ENCODE measurements at regions not wholly inside any gene's neighbourhood (a gene's known extent, or its start where the extent isn't known, plus 50 kb on each side); places are given as distances from the start of the nearest gene placed in this dataset.
A peak's percentile ranks its signal among the peaks of the same experiment; 100 is the strongest.
"Not testable (repeated sequence)": the region's sequence is repeated elsewhere in the genome, so short reads cannot be mapped to it uniquely, and the experiment has no call there.

DNA sequence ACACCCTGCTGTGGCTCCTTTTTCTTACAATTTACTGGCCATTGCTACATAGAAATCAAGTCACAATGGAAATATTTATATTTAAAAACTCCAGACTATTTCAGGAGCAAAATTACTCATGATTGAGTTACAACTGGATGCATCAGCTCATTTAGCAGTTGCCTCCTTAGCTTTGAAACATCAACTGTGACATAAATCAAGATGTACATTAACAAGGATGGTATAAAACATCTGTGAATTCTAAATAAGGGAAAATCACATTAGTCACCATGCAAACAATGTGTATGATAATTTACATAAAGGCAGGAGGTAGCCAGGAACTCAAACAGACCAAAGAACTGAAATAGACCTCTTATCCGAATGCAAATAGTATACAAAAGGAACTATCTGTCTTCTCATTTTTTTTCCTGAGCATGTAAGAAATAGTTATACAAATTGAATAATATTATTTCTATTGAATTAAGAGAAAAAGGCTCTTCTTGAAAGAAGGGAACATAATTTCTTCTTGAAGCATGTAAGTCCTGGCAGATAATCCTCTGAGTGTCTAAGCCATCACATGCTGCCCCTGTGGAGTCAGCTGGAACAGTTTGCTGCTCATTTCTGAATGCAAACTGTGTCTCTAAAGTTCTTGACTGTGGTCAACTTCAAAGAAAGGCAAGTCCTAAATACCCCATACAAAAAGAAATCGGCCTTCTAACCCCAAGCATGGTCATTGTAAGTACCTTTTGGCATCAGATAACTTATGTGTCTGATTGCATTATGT, 151.2 kb downstream of the NAA11 start:
- peak; percentile 67 to 71 for DNase-seq

DNA sequence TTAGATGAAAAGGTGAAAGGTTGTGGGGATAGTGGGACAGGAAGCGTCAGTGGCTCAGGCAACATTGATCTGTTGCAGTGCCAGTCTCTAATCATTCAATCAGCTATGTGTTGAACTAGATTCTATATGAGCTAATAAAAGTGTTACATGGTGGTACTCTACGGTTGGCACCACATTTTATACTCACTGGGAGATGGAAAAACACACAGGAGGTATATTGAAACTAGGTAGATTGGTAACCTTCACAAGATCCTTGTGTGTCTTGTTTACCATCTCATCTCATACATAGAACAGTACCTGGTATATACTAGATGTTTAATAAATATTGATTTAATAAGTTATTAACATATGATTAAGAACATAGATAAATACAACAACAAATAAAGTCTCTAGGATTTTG, 152.7 kb downstream of the NAA11 start:
- no peak for DNase-seq

DNA sequence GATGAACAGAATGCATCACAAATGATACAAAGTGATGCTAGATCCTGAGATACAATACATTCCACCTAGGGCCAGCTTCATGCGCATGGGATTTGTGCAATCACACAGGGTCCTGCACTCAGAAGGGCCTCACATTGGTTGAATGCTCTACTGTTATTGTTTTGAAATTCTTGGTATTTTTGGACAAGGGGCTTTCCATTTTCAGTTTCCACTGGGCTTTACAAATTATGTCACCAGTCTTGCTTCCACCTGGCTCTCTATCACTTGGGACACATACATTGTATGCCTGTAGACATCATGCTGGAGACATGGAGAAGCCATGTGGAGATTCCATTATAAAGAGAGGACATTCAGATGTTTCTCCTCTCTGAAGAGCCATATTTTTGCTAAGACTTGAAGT, 155.8 kb downstream of the NAA11 start:
- DNase-seq, result no peak

DNA sequence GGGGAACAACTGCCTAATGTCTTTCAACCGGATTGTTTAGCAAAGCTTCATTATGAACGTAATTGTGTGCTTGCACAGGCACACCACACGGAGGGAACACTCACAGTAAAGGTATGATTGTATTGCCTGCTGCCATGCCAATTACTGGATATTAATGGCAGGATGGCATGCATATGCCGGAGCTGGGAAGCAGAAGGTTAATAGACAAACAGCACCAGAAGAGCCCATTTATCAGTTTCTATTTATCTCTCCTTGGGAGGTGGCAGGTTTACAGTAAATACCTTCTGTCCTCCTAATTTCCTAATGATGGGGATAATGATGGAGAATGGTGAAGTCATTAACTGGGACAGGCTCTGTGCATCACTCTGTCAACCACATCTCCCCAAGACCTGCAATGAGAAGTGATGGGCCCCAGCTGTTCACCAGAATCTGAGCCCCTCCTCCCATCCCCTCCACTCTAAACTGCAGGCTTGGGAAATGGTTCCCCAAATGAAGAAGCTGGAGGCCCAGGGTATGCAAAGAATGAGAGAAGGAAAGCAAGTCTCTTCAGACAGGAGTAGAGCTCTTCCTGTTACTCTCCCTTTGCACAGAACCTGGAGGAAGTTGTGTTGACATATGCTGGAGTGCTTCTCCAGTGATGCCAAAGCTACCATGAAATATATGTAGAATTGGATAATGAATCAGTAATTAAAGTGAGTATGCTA, 160.8 kb downstream of the NAA11 start:
- DNase-seq, result no peak

DNA sequence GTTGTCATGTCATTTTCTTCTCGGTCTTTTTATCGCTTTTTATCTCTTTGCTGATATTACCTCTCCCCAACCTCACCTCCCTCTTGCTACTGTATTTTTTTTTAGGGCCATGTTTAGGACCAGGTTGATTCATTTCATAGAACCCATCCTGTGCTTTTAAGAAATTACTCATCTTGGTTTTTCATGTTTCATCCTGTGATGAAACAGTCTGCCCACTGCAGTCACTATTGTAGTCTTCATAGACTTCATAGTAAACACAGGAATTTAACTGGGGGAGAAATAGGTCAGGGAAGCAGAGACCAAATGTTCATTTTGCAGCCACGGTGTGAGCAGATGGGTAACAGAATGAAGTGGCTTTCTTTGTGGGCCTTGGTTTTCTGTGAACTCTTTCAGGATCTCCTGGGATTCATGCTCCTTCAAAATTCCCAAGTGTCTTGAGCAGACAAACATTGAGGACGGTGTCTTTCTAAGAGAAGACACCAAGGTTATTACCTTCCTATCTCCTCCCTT, 161.8 kb downstream of the NAA11 start:
- no peak for DNase-seq

DNA sequence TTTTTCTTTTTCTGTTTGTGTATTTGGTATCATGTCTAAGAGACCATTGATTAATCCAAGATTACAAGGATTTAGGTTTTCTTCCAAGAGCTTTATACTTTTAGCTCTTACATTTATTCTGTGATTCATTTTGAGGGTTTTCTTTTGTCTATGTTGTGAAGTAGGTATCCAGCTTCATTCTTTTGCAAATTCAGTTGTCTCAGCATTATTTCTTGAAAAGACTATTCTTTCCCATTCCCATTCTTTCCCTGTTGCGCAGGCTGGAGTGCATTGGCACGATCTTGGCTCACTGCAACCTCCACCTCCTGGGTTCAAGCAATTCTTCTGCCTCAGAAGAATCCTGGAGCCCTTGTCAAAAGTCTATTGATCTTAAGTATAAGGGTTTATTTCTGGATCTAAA, 164.9 kb downstream of the NAA11 start:
- DNase-seq, result no peak

GRCh38 chr4:79158705-79159104, 167.2 kb downstream of the NAA11 start:
- not testable (repeated sequence) for DNase-seq

DNA sequence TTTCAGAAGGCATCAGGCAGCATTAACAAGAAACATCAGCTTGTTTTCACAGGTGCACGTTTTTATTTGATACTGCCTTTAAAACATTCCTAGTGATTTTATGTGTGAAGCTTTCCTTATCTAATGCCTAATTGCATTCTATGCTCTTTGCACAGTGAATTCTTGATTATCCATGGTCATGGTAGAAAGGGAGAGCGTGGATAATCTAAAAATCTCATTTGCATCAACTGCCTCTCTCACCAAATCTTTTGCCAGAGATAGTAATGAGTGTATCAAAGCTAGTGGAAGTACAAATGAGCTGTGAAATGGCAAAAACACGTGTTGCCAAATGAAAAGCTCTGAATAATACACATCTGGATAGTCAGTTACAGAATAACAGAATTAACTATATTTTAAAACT, 170.5 kb downstream of the NAA11 start:
- DNase-seq, result no peak

DNA sequence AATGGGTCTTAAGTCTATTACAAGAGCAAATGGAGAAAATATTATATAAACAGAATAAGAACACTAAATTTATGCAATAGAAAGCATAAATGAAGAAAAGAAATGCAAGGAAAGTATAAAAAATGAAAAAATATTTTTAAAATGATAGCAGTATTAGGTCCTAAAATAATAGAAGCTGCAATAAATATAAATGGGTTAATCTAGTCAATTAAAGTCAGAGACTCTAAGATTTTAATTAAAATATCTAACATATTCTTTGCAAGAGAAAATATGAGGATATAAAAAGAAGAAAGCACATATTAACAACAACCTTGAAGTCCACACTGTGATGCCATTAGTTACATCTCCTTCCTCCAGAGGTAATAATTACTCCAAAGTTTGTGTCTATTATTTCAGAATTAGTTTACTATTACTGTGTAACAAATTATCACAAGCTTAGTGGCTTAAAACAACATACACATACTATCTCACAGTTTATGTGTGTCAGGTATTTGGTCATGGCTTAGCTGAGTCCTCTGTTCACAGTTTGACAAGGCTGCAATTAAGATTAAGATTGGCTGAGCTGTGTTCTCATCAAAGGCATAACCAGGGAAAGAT, 174.9 kb downstream of the NAA11 start:
- no peak for DNase-seq

GRCh38 chr4:79148369-79148768, 177.5 kb downstream of the NAA11 start:
- DNase-seq, result peak in 1 of 2 experiments; percentile 1

GRCh38 chr4:79147251-79147650, 178.6 kb downstream of the NAA11 start:
- no peak for DNase-seq

DNA sequence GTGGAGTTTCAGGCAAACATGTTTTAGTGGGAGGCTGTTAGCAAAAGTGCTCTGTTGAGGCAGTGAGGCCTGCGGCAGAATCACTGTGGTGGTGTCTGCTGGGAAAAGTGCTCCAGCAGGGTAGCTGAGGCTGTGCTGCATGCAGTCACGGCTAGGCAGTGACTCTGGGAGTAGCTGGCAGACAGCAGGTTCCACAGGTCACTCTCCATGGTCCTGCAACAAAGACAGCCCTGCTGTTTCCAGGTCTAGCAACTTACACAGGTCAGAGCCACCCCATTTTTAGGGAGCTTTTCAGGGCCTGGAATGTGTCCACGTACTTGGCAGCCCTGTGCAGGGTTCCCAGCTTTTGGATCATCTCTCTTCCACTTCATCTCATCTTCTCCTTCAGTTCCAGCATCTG, 184.3 kb downstream of the NAA11 start:
- DNase-seq, result no peak

DNA sequence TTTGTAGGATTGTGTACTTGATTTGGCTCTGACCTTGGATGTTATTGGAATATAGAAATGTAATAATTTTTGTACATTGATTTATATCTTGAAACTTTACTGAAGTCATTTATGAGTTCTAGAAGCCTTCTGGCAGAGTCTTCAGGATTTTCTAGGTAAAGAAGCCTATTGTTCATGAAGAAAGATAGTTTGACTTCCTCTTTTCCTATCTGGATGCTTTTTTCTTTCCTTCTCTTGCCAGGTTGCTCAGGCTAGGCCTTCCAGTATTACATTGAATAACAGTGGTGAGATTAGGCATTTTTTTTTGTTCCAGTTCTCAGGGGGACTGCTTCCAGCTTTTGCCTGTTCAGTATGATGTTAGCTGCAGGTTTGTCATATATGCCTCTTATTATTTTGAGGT, 191.1 kb downstream of the NAA11 start:
- DNase-seq, result no peak

GRCh38 chr4:79132826-79133225, 193.0 kb downstream of the NAA11 start:
- DNase-seq, result no peak

- DNase-seq, result no peak
Observed at GRCh38 chr4:79121875-79122358, 182.7 kb upstream of the PAQR3 start.

GRCh38 chr4:79121223-79121622, 182.0 kb upstream of the PAQR3 start:
- no peak for DNase-seq

GRCh38 chr4:79117051-79117450, 177.8 kb upstream of the PAQR3 start:
- not testable (repeated sequence) for DNase-seq

GRCh38 chr4:79107014-79107413, 167.8 kb upstream of the PAQR3 start:
- DNase-seq, result no peak

- DNase-seq, result no peak
Observed at GRCh38 chr4:79088946-79089691, 149.9 kb upstream of the PAQR3 start.

GRCh38 chr4:79087071-79087470, 147.8 kb upstream of the PAQR3 start:
- DNase-seq, result no peak

- no peak for DNase-seq
Observed at GRCh38 chr4:79083406-79084010, 144.3 kb upstream of the PAQR3 start.

DNA sequence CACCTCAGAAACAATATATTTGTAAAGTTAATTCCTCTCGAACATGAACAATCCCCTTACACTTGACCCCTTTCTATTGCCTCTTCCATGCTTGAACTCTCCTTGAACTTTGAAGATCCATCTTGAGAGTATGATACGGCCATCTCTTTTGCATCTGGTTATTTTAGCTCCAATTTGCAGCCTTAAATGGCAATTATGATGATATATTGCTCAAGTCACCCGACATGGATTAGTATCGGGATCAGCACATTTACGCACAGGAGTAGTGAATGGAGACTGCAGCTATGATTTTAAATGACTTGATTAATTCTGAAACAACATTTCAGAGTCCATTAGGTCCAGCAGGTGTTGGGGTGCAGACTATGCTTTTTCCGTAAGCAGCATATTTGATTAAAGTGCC, 143.8 kb upstream of the PAQR3 start:
- no peak for DNase-seq

GRCh38 chr4:79081973-79082372, 142.7 kb upstream of the PAQR3 start:
- no peak for DNase-seq

Measured in NCI-H526 (cell line).